ENCODE measurements at regions not wholly inside any gene's neighbourhood (a gene's known extent, or its start where the extent isn't known, plus 50 kb on each side); places are given as distances from the start of the nearest gene placed in this dataset.

DNA sequence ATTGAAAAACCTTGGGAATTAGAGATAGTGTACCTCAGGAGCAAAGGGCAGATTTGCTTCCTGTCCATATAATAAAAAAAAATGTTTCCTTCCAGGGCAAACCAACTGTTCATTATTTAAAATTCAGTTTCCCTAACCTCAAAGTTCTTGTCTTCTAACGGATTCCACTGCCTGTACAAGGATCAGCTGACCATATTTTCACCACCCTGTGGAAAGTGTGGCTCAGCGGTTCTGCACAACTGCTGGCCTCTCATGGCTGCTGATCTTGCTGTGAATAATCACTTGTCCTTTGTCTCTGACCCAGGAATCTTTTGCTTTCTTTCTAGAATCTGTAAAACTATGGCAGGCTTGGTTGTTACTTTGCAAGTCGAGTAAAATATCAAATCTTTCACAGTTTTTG lies 1732.5 kb upstream of the RAG2 start:
- Mint-ChIP-seq H3K9me3 (ENCODE audit: low read depth) (no peaks in the 10 kb centered on the region), H3K36me3 (ENCODE audit: insufficient read depth) (no peaks in the 10 kb centered on the region)
- no peak for TF ChIP-seq CTCF (IDR thresholded peaks at IDR 0.05; ENCODE audit: unreplicated experiment)

GRCh38 chr11:38323961-38324761 lies 1726.1 kb upstream of the RAG2 start:
- Mint-ChIP-seq H3K27me3 (no peaks in the 10 kb centered on the region), H3K9me3 (ENCODE audit: low read depth) (no peaks in the 10 kb centered on the region), H3K36me3 (ENCODE audit: insufficient read depth) (no peaks in the 10 kb centered on the region), H3K4me1 (ENCODE audit: low read depth) (no peaks in the 10 kb centered on the region), H3K27ac (no peak overlapping the region), H3K4me3 (ENCODE audit: low read depth) (no peak overlapping the region)
- no peak for DNase-seq (ENCODE audit: low spot score, unreplicated experiment)
- no peak for TF ChIP-seq CTCF (IDR thresholded peaks at IDR 0.05; ENCODE audit: unreplicated experiment)

More for the DNA sequence above, 1732.5 kb upstream of the RAG2 start:
- Mint-ChIP-seq H3K4me3 (ENCODE audit: low read depth) (no peak overlapping the region), H3K4me1 (ENCODE audit: low read depth) (no peaks in the 10 kb centered on the region), H3K27me3 (no peaks in the 10 kb centered on the region), H3K27ac (no peak overlapping the region)
- DNase-seq (ENCODE audit: low spot score, unreplicated experiment), result no peak

DNA sequence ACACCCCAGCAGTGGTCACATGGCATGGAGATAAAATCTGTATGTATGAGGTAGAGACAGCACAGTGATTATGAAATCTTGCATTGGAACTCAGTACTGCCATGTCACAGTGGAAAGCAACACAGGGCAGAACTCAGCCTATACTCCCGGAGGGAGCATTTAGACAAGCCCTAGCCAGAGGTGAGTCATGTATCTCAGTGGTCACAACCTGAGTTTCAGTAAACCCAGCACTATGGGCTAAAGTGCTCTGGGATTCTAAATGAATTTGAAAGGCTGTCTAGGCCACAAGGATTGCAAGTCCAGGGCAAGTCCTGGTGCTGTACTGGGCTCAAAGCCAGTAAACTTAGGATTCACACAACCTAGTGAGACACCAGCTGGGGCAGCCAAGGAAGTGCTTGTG lies 1717.1 kb upstream of the RAG2 start:
- Mint-ChIP-seq H3K27ac (no peak overlapping the region), H3K4me3 (ENCODE audit: low read depth) (no peak overlapping the region), H3K27me3 (no peaks in the 10 kb centered on the region), H3K36me3 (ENCODE audit: insufficient read depth) (no peaks in the 10 kb centered on the region), H3K4me1 (ENCODE audit: low read depth) (no peaks in the 10 kb centered on the region), H3K9me3 (ENCODE audit: low read depth) (peaks cover 4% of the 10 kb centered on the region)
- TF ChIP-seq CTCF (IDR thresholded peaks at IDR 0.05; ENCODE audit: unreplicated experiment), result no peak
- no peak for DNase-seq (ENCODE audit: low spot score, unreplicated experiment)

- H3K9me3 Mint-ChIP-seq (ENCODE audit: low read depth), result no peaks in the 10 kb centered on the region
- no peaks in the 10 kb centered on the region for H3K36me3 Mint-ChIP-seq (ENCODE audit: insufficient read depth)
- DNase-seq (ENCODE audit: low spot score, unreplicated experiment), result no peak
- H3K4me3 Mint-ChIP-seq (ENCODE audit: low read depth), result no peak overlapping the region
- TF ChIP-seq CTCF (IDR thresholded peaks at IDR 0.05; ENCODE audit: unreplicated experiment), result no peak
- no peak overlapping the region for H3K27ac Mint-ChIP-seq
- no peaks in the 10 kb centered on the region for H3K27me3 Mint-ChIP-seq
- H3K4me1 Mint-ChIP-seq (ENCODE audit: low read depth), result no peaks in the 10 kb centered on the region
Observed at GRCh38 chr11:38307455-38307854, 1709.4 kb upstream of the RAG2 start.

DNA sequence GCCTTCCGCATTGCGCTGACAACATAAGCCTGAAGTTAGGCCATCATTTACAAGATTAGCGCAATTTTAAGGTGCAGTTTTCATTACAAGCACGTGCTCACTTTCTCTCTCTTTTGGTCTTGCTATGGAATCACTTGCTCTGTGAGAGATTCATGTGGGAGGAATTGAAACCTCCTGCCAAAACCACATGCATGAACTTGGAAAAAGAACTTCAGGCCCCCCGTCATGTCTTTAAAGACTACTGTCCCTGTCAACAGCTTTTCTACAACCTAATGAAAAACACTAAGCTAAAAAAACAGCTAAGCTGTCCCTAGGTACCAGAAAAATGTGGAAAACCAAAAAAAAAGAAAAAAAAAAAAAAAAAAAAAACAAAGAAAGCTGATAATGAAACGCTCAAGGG lies 1707.6 kb upstream of the RAG2 start:
- Mint-ChIP-seq H3K4me3 (ENCODE audit: low read depth) (no peak overlapping the region), H3K4me1 (ENCODE audit: low read depth) (no peaks in the 10 kb centered on the region), H3K36me3 (ENCODE audit: insufficient read depth) (no peaks in the 10 kb centered on the region), H3K27me3 (no peaks in the 10 kb centered on the region), H3K9me3 (ENCODE audit: low read depth) (no peaks in the 10 kb centered on the region), H3K27ac (no peak overlapping the region)
- DNase-seq (ENCODE audit: low spot score, unreplicated experiment), result no peak
- no peak for TF ChIP-seq CTCF (IDR thresholded peaks at IDR 0.05; ENCODE audit: unreplicated experiment)
